ENCODE measurements at regions not wholly inside any gene's neighbourhood (a gene's known extent, or its start where the extent isn't known, plus 50 kb on each side); places are given as distances from the start of the nearest gene placed in this dataset.

DNA sequence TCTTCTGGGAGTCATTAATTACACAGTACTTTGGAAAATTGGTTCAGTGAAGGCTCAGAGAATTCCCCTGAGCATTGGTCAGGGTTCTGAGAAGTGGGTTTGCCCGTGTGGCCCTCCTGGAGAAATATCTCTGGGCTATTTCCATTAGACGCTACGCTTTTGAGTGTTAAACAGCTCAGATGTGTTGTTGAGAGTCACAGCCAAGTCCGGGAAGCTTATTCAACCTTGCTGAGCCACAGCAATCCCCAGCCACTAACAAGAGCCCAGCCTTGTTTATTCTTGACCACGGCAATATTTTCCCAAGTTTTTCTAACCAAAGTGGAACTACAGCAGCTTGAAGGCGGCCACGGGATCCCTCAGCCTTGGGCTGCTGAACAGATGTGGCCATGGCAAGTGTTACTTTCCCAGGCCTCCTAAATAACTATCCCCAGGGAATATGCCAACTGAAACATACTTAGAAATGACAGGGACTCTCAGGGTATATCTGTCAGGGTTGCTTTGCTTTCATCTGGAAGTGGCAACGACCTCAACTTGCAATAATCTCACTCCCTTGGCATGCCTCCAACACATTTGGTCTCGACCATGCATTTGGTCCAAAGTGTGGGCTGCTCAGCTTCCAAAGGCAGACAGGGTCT lies 214.7 kb downstream of the EMX2 start:
- Histone ChIP-seq H3K27ac (no peak overlapping the region), H3K9me3 (no peaks in the 10 kb centered on the region), H3K4me3 (no peak overlapping the region), H3K36me3 (no peaks in the 10 kb centered on the region), H3K27me3 (no peaks in the 10 kb centered on the region), H3K4me1 (no peaks in the 10 kb centered on the region)
- no peak for TF ChIP-seq POLR2A (IDR thresholded peaks at IDR 0.05)
- no peak for TF ChIP-seq CTCF (IDR thresholded peaks at IDR 0.05 in 4 of 5, conservative IDR thresholded peaks at IDR 0.05 in 1 of 5)
- no peak for DNase-seq
- intact Hi-C loops (cut with DNase I; ENCODE audit: low total_unique reads), result no loop called here
- in situ Hi-C loops (cut with MboI; ENCODE audit: low sequenced_read_pairs in 4 of 4), result no loop called here
- no peak for ATAC-seq

- ATAC-seq (no peak), DNase-seq (no peak)
- Histone ChIP-seq H3K4me3 (no peak overlapping the region), H3K9me3 (no peaks in the 10 kb centered on the region), H3K4me1 (no peaks in the 10 kb centered on the region), H3K27ac (no peak overlapping the region), H3K36me3 (no peaks in the 10 kb centered on the region), H3K27me3 (no peaks in the 10 kb centered on the region)
- intact Hi-C loops (cut with DNase I; ENCODE audit: low total_unique reads), result no loop called here
- in situ Hi-C loops (cut with MboI; ENCODE audit: low sequenced_read_pairs in 4 of 4), result no loop called here
- TF ChIP-seq POLR2A (IDR thresholded peaks at IDR 0.05), result no peak
- no peak for TF ChIP-seq CTCF (IDR thresholded peaks at IDR 0.05 in 4 of 5, conservative IDR thresholded peaks at IDR 0.05 in 1 of 5)
These were observed 216.7 kb downstream of the EMX2 start for GRCh38 chr10:117759266-117759665.

DNA sequence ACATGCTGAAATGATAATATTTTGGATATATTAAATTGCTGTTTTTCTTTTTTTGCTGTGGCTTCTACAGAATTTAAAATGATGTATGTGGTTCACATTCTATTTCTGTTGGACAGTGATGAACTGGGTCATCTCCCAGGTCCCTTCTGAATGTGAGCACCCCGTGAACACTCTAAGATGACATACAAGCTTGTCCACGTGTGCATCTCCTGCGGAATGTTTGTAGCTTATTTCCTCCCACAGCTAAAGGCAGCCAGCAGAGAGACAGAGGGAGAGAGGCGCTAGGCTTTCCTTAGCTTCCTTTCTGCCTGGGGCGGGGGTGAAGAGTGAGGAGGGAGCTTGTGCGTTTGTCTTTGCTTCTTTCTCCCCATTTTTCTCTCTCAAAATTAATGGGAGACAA lies 219.1 kb downstream of the EMX2 start:
- in situ Hi-C loops (cut with MboI; ENCODE audit: low sequenced_read_pairs in 4 of 4) (no loop called here), intact Hi-C loops (cut with DNase I; ENCODE audit: low total_unique reads) (loop anchor here (10.0 kb wide), 1 partner anchor 227 kb away; no protein-coding TSS in a partner anchor)
- TF ChIP-seq POLR2A (IDR thresholded peaks at IDR 0.05) (no peak), CTCF (IDR thresholded peaks at IDR 0.05 in 4 of 5, conservative IDR thresholded peaks at IDR 0.05 in 1 of 5) (no peak)
- Histone ChIP-seq H3K4me3 (no peak overlapping the region), H3K4me1 (no peaks in the 10 kb centered on the region), H3K9me3 (no peaks in the 10 kb centered on the region), H3K27ac (no peak overlapping the region), H3K36me3 (no peaks in the 10 kb centered on the region), H3K27me3 (no peaks in the 10 kb centered on the region)
- ATAC-seq (no peak), DNase-seq (no peak)

DNA sequence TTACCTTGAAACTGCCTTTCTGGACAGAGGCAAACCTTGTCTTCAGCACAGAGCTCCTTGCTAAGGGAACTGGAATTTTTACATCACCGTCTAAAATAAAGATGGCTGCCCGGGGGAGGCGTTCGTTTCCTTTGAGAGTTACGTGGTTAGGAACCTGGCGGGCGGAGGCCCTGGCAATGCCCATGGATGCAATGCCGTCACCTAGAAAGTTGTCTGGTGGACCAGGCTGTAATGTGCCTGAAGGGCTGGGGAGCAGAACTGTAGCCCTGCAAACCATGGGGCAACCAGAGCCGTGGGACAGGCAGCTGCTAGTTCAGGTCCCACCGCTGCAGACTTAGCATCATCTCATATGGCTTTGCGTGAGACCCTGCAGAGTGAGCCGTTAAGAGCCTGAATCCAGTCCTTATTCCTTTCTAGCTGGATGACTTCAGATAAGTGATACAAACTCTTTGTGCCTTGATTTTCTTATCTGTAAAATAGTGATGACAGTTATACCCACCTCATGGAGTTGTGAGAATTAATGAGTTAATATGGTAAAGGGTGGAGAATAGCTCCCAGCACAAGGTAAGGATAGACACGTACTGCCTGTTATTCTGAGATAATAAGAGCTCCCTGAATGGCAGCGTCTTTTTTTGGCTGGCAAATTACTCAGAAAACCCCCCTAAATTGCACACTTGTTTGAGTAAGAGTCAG lies 219.7 kb downstream of the EMX2 start:
- in situ Hi-C loops (cut with MboI; ENCODE audit: low sequenced_read_pairs in 4 of 4), result no loop called here
- H3K4me3 ChIP-seq, result no peak overlapping the region
- no peaks in the 10 kb centered on the region for H3K36me3 ChIP-seq
- no peak for TF ChIP-seq POLR2A (IDR thresholded peaks at IDR 0.05)
- no peak for TF ChIP-seq CTCF (IDR thresholded peaks at IDR 0.05 in 4 of 5, conservative IDR thresholded peaks at IDR 0.05 in 1 of 5)
- H3K27ac ChIP-seq, result no peak overlapping the region
- no peaks in the 10 kb centered on the region for H3K27me3 ChIP-seq
- ATAC-seq, result no peak
- DNase-seq, result no peak
- no peaks in the 10 kb centered on the region for H3K4me1 ChIP-seq
- no peaks in the 10 kb centered on the region for H3K9me3 ChIP-seq
- intact Hi-C loops (cut with DNase I; ENCODE audit: low total_unique reads), result loop anchor here (10.0 kb wide), 1 partner anchor 227 kb away; no protein-coding TSS in a partner anchor

Data from gastrocnemius medialis (tissue), 4 donors.